Uterus (tissue), 2 donors: ENCODE measurements at regions not wholly inside any gene's neighbourhood (a gene's known extent, or its start where the extent isn't known, plus 50 kb on each side); places are given as distances from the start of the nearest gene placed in this dataset.

ENCODE experiments used
- CTCF ChIP-seq, 4 experiments: fragments of 200-600 bp in 2 of 4; fragments of 450-650 bp in 2 of 4; sonication (generic) in 2 of 4; IDR thresholded peaks; one replicate each; pipeline ENCODE4 v1.5.1; 2016 to 2019; ENCODE audit warnings: antibody characterized with exemption in 4 of 4, mild to moderate bottlenecking in 2 of 4, moderate library complexity in 1 of 4
- POLR2A ChIP-seq, 2 donors: fragments of 450-650 bp; IDR thresholded peaks; one replicate each; pipeline ENCODE4 v1.6.1; 2016; ENCODE audit warnings: antibody characterized with exemption in 2 of 2, mild to moderate bottlenecking in 1 of 2, moderate library complexity in 1 of 2

- no peak for TF ChIP-seq POLR2A (IDR thresholded peaks at IDR 0.05)
- TF ChIP-seq CTCF (IDR thresholded peaks at IDR 0.05), result no peak
These were observed 483.3 kb downstream of the DMAC1 start for GRCh38 chr9:7316166-7316795.
